ENCODE measurements at regions not wholly inside any gene's neighbourhood (a gene's known extent, or its start where the extent isn't known, plus 50 kb on each side); places are given as distances from the start of the nearest gene placed in this dataset.

GRCh38 chr11:104764710-104765045 is 133.6 kb downstream of the CASP12 start:
- no peak for TF ChIP-seq CTCF (IDR thresholded peaks at IDR 0.05; ENCODE audit: low read depth, low read length, missing control alignments)
- no peak for DNase-seq
- Histone ChIP-seq H3K4me3 (ENCODE audit: low read depth, low read length) (no peak overlapping the region), H3K27me3 (replicated peaks) (no peaks in the 10 kb centered on the region), H3K27ac (no peak overlapping the region), H3K36me3 (replicated peaks) (no peaks in the 10 kb centered on the region)
- in situ Hi-C loops (cut with HindIII; ENCODE audit: low pct_ligation_motif_present, low sequenced_read_pairs): no loop called here

GRCh38 chr11:104763930-104764709 is 134.1 kb downstream of the CASP12 start:
- Histone ChIP-seq H3K4me3 (ENCODE audit: low read depth, low read length) (no peak overlapping the region), H3K27ac (no peak overlapping the region), H3K36me3 (replicated peaks) (no peaks in the 10 kb centered on the region), H3K27me3 (replicated peaks) (no peaks in the 10 kb centered on the region)
- in situ Hi-C loops (cut with HindIII; ENCODE audit: low pct_ligation_motif_present, low sequenced_read_pairs): no loop called here
- no peak for TF ChIP-seq CTCF (IDR thresholded peaks at IDR 0.05; ENCODE audit: low read depth, low read length, missing control alignments)
- DNase-seq: no peak

GRCh38 chr11:104761511-104761910 is 136.7 kb downstream of the CASP12 start:
- no peak overlapping the region for H3K27ac ChIP-seq
- in situ Hi-C loops (cut with HindIII; ENCODE audit: low pct_ligation_motif_present, low sequenced_read_pairs): no loop called here
- no peak for DNase-seq
- TF ChIP-seq CTCF (IDR thresholded peaks at IDR 0.05; ENCODE audit: low read depth, low read length, missing control alignments): no peak
- H3K36me3 ChIP-seq (replicated peaks): no peaks in the 10 kb centered on the region
- no peaks in the 10 kb centered on the region for H3K27me3 ChIP-seq (replicated peaks)
- H3K4me3 ChIP-seq (ENCODE audit: low read depth, low read length): no peak overlapping the region

DNA sequence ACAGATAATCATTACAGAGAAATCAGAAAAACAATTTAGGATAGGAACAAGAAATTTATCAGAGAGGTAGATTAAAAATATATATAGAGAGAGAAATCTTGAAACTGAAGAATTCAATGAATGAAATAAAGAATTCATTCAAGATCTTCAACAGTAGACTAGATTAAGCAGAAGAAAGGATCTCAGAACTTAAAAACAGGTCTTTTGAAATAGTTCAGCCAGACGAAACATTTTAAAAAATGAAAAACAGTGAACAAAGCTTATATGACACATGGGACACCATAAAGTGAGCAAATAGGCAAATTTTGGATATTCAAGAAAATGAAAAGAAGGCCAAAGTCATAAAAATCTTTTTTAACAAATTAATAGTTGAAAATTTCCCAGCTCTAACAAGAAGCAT is 138.8 kb downstream of the CASP12 start:
- no peaks in the 10 kb centered on the region for H3K27me3 ChIP-seq (replicated peaks)
- TF ChIP-seq CTCF (IDR thresholded peaks at IDR 0.05; ENCODE audit: low read depth, low read length, missing control alignments): no peak
- in situ Hi-C loops (cut with HindIII; ENCODE audit: low pct_ligation_motif_present, low sequenced_read_pairs): no loop called here
- no peak for DNase-seq
- no peaks in the 10 kb centered on the region for H3K36me3 ChIP-seq (replicated peaks)
- H3K4me3 ChIP-seq (ENCODE audit: low read depth, low read length): no peak overlapping the region
- H3K27ac ChIP-seq: no peak overlapping the region

- no peaks in the 10 kb centered on the region for H3K36me3 ChIP-seq (replicated peaks)
- H3K27ac ChIP-seq: no peak overlapping the region
- in situ Hi-C loops (cut with HindIII; ENCODE audit: low pct_ligation_motif_present, low sequenced_read_pairs): no loop called here
- H3K27me3 ChIP-seq (replicated peaks): no peaks in the 10 kb centered on the region
- DNase-seq: no peak
- no peak for TF ChIP-seq CTCF (IDR thresholded peaks at IDR 0.05; ENCODE audit: low read depth, low read length, missing control alignments)
- no peak overlapping the region for H3K4me3 ChIP-seq (ENCODE audit: low read depth, low read length)
Measured at GRCh38 chr11:104738918-104739317, 159.3 kb downstream of the CASP12 start.

DNA sequence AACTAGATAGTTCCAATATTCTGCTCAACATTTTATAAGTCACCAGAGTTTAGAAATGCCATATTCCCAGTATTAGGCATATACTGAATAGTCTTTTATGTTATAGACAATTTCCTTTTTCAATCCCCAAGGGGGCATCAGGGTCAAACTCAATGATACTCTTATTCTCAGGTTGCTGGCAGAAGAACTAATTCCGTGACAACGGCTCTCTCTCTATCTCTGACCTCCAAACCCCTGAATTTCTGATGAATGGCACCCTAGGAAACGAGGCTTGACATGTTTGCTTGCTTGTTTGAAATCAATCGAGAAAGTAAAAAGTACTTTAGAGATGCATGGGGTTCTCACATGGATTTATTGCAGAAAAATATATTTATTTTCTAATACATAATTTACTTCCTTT is 160.1 kb downstream of the CASP12 start:
- no peak overlapping the region for H3K4me3 ChIP-seq (ENCODE audit: low read depth, low read length)
- in situ Hi-C loops (cut with HindIII; ENCODE audit: low pct_ligation_motif_present, low sequenced_read_pairs): no loop called here
- no peaks in the 10 kb centered on the region for H3K36me3 ChIP-seq (replicated peaks)
- no peak for DNase-seq
- no peaks in the 10 kb centered on the region for H3K27me3 ChIP-seq (replicated peaks)
- H3K27ac ChIP-seq: no peak overlapping the region
- no peak for TF ChIP-seq CTCF (IDR thresholded peaks at IDR 0.05; ENCODE audit: low read depth, low read length, missing control alignments)
